DMS114 treated with DMSO at 0.1 percent for 48 hours (cell line): ENCODE measurements at regions not wholly inside any gene's neighbourhood (a gene's known extent, or its start where the extent isn't known, plus 50 kb on each side); places are given as distances from the start of the nearest gene placed in this dataset.

Experiments
- DNase-seq: peaks from one replicate; lab custom pipeline; 2025; ENCODE audit not compliant: unreplicated experiment; lab: John Stamatoyannopoulos, UW

GRCh38 chr19:28427376-28428083, 785.4 kb downstream of the UQCRFS1 start:
- DNase-seq = no peak

- no peak for DNase-seq
These were observed 786.2 kb downstream of the UQCRFS1 start for GRCh38 chr19:28426730-28427225.

- no peak for DNase-seq
These were observed 786.7 kb downstream of the UQCRFS1 start for GRCh38 chr19:28426110-28426729.

- DNase-seq = no peak
These were observed 787.7 kb downstream of the UQCRFS1 start for GRCh38 chr19:28425046-28425931.

GRCh38 chr19:28424662-28425045, 788.3 kb downstream of the UQCRFS1 start:
- DNase-seq = no peak

DNA sequence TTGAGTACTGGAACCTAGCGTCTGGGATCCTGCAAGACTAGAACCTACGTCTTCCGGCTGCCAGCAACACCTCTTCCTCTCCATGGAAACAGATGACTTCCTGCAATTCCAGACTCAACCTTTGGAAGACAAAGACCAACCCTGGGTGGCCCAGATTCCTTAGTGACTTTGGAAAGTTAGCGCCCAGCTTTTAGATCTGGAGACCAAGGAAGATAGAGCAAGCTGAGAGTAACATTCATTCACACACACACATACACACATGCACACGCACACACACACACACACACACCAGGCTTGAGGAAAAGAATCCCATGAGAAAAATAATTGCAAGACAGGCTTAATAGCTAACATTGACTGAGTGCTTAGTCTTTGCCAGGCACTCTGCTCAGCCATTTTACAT, 788.9 kb downstream of the UQCRFS1 start:
- DNase-seq = no peak

- DNase-seq = no peak
These were observed 789.9 kb downstream of the UQCRFS1 start for GRCh38 chr19:28422791-28423650.

DNA sequence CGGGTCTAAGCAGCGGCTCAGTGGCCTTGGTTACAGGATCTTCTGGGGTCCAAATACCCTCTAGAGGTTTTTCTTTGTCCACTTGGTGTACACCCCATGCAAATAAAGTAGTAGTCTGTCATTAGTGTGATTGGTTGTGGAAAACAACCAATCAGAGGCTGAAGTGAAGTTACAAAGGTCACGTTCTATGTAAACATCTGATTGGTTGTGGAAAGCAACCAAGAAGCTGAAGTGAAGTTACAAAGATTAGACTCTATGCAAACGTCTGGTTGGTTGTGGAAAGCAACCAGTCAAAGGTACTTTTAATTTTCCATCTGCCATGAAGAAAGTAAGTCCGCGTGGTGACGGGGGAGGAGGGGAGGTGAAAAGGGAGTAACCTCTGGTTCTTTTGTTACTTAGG, 790.9 kb downstream of the UQCRFS1 start:
- no peak for DNase-seq

DNA sequence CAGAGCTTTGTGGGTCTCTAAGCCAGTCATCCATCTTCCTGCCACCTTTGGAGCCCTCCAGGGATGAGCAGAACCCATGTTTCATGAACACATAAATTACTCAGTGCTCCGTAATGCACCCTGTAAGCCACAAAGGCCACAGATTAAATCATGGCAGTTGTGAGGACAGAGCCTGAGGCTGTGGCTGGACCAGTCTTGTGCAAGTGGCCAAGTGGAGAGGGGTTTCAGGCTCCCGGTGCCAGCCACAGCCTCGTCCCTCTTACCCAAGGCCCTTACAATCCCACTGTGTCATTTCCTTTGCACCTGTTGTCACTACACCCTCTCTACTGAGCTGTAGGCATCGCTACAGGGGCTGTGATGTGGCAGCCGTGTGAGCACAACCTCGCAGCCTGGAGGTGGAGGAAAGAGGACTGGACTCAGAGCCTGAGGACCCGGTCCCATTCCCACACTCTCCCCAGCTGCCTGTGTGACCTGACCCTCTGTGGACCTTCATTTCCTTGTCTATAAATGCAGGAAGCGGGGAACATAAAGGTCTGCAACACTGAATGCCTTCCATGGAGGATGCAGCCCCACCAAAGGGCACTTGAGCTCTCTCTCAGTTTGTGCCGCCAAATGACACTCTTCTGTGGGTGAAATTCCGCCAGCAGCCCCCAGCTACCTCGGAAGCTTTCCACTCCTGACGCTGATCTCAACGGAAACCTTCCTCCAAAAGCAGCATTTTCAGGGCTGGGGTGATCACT, 792.0 kb downstream of the UQCRFS1 start:
- no peak for DNase-seq

- no peak for DNase-seq
These were observed 793.6 kb downstream of the UQCRFS1 start for GRCh38 chr19:28419312-28419711.

GRCh38 chr19:28417361-28417760, 795.6 kb downstream of the UQCRFS1 start:
- DNase-seq = no peak

DNA sequence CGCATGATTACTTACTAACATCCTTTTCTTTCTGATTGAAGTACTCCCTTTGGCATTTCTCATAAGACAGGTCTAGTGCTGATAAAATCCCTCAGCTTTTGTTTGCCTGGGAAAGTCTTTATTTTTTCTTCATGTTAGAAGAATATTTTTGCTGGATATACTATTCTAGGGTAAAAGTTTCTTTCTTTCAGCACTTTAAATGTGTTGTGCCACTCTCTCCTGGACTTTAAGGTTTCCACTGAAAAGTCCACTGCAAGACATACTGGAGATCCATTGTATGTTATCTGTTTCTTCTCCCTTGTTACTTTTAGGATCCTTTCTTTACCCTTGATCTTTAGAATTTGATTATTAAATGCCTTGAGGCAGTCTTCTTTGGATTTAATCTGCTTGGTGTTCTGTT, 796.7 kb downstream of the UQCRFS1 start:
- no peak for DNase-seq

DNA sequence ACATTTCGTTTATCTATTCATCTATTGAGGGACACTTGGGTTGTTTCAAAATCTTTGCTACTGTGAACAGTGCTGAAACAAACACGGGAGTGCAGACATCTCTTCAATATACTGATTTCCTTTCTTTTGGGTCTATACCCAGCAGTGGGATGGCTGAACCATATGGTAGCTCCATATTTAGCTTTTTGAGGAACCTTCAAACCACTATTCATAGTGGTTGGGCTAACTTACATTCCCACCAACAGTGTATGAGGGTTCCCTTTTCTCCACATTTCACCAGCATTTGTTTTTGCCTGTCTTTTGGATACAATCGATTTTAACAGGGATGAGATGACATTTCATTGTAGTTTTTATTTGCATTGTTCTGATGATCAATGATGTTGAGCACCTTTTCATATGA, 798.2 kb downstream of the UQCRFS1 start:
- DNase-seq = no peak

DNA sequence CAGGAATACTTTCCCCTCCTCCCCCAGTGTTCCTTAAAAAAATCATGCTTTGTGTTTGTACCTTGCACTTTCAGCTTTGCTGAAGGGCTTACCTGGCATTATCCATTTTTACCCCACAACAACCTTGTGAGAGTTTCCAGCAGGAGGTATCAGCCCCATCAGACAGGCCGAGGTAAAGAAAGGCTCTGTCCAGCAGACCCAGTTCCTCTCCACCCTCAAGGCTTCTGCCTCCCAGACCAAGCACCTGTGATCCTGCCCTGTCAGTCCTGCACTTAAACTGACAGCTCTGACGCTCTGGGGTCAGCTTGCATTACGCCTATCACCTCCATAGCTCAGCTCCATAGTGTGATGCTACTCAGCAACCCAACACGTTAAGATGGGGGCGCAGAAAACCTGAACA, 803.1 kb downstream of the UQCRFS1 start:
- DNase-seq = no peak

- no peak for DNase-seq
These were observed 806.0 kb downstream of the UQCRFS1 start for GRCh38 chr19:28406966-28407365.

- DNase-seq = no peak
These were observed 807.6 kb downstream of the UQCRFS1 start for GRCh38 chr19:28405346-28405742.

- no peak for DNase-seq
These were observed 808.5 kb downstream of the UQCRFS1 start for GRCh38 chr19:28404472-28404871.

DNA sequence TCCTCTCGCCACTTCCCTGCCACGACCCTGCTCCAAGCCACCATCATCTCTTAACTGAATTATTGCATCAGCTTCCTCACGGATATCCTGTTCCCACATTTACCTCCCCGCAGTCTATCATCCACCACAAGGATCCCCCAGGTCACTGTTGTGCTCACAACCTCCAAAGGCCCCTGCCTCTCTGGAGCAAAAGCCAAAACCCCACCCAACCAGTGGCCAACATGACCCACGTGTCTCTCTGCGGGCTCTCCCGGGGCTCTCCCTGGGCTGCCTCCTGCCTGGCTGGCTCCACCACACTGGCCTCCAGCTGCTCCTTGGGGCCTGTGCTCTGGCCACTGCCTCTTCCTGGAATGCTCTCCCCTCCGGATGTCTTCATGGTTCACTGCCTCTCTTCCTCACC, 809.3 kb downstream of the UQCRFS1 start:
- no peak for DNase-seq

DNA sequence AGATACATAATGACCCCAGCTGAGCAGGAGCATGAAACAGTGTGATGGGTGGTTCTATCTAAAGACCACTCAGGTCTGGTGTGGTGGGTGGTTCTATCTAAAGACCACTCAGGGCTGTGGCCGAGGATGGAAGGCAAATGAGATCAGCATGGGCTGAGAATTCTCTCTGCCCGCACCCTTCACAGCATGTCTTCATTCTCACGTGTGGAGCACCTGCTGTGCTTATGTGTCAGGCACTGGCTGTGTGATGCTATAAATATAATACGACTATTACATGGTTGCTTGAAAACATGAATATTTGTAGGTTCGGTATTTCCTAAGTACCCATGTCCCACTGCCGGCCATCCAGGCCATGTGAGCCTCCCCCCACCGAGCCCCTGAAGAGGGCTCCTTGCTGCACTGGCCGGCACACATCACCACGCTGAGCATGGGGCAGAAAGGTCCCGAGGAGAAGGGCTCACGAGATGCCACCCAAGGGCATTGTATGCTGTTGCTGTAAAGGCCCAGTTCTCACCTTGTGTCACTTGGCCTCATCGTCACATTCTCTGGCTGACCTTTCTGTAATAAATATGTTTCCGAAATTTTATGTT, 810.2 kb downstream of the UQCRFS1 start:
- no peak for DNase-seq
